GM10266 (cell line): ENCODE measurements at regions not wholly inside any gene's neighbourhood (a gene's known extent, or its start where the extent isn't known, plus 50 kb on each side); places are given as distances from the start of the nearest gene placed in this dataset.

Experiments
- DNase-seq: peaks from one replicate; pipeline ENCODE4 v3.0.0; 2012; ENCODE audit errors: extremely low spot score
- CTCF ChIP-seq: IDR thresholded peaks from 2 replicates; pipeline ENCODE4 v1.5.1; 2012; ENCODE audit warnings: mild to moderate bottlenecking, low read depth; ENCODE audit not compliant: control insufficient read depth, insufficient read depth; ENCODE audit errors: missing control alignments

- no peak for DNase-seq
- TF ChIP-seq CTCF: no peak
Observed at GRCh38 chr20:24132246-24132645, 143.7 kb upstream of the GGTLC1 start.

GRCh38 chr20:24131684-24132083 is 143.1 kb upstream of the GGTLC1 start:
- TF ChIP-seq CTCF: no peak
- no peak for DNase-seq

GRCh38 chr20:24131281-24131680 is 142.7 kb upstream of the GGTLC1 start:
- no peak for TF ChIP-seq CTCF
- DNase-seq: no peak

- DNase-seq: no peak
- TF ChIP-seq CTCF: no peak
Observed at GRCh38 chr20:24129641-24130040, 141.1 kb upstream of the GGTLC1 start.

- TF ChIP-seq CTCF: no peak
- no peak for DNase-seq
Observed at GRCh38 chr20:24124951-24125650, 136.5 kb upstream of the GGTLC1 start.

GRCh38 chr20:24124003-24124402 is 135.4 kb upstream of the GGTLC1 start:
- no peak for DNase-seq
- TF ChIP-seq CTCF: no peak

GRCh38 chr20:24118441-24119175 is 130.0 kb upstream of the GGTLC1 start:
- no peak for DNase-seq
- TF ChIP-seq CTCF: no peak
